HEK293 (cell line): ENCODE measurements at regions not wholly inside any gene's neighbourhood (a gene's known extent, or its start where the extent isn't known, plus 50 kb on each side); places are given as distances from the start of the nearest gene placed in this dataset.

Experiments used
- PRDM1 ChIP-seq: fragments of 450-650 bp; formaldehyde crosslinking; IDR thresholded peaks from 2 replicates; pipeline ENCODE4; 2016; ENCODE audit warnings: missing biosample characterization, missing genetic modification characterization
- ZNF155 ChIP-seq: fragments of 450-650 bp; formaldehyde crosslinking; IDR thresholded peaks from 2 replicates; pipeline ENCODE4 v1.5.1; 2016; ENCODE audit warnings: missing biosample characterization, missing genetic modification characterization
- ZNF280D ChIP-seq: fragments of 450-650 bp; formaldehyde crosslinking; IDR thresholded peaks from 2 replicates; pipeline ENCODE4 v1.5.1; 2016; ENCODE audit warnings: missing biosample characterization, missing genetic modification characterization
- ZNF311 ChIP-seq: fragments of 450-650 bp; formaldehyde crosslinking; IDR thresholded peaks from 2 replicates; pipeline ENCODE4 v1.5.1; 2017; ENCODE audit warnings: missing biosample characterization, missing genetic modification characterization, borderline replicate concordance
- TF ChIP-seq, protein P1 (sequence below): fragments of 450-650 bp; formaldehyde crosslinking; IDR thresholded peaks from 2 replicates; pipeline ENCODE4 v1.5.1; 2016; ENCODE audit warnings: missing biosample characterization, missing genetic modification characterization
- TF ChIP-seq, protein P2 (sequence below): fragments of 450-650 bp; formaldehyde crosslinking; IDR thresholded peaks from 2 replicates; pipeline ENCODE4 v1.5.1; 2016; ENCODE audit warnings: missing biosample characterization, missing genetic modification characterization, low read depth

DNA sequence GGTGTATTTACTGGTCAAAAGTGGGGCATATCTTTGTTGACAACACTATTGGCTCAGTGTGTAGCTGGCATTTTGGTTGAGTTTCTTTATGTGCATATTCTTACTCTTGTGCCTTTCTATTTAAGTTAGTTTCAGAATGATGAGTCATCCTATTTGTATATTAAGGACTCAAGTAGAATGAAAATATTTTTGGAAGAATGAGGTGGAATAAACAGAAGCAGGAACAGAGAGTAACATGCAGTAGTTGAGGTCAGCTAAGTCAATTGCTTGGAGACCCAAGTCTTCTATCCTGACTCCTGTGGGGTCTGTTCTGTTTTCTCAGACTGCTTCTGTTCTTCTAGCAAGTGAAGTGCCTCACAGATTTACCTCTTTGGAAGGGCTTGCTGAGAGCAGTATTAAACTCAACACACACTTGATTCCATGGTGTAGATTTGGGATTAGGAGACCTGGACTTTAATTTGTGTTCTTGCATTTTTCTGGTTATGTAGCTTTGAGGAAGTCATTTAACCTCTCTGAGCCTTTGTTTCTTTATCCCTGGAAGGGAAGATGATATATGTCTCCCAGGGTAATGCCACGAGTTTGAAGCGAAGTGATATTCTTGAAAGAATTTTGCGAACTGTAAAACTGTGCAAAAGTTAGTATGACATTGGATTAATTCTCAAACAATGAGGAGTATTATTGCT, 324.3 kb downstream of the QKI start:
- TF ChIP-seq, protein P1, sequence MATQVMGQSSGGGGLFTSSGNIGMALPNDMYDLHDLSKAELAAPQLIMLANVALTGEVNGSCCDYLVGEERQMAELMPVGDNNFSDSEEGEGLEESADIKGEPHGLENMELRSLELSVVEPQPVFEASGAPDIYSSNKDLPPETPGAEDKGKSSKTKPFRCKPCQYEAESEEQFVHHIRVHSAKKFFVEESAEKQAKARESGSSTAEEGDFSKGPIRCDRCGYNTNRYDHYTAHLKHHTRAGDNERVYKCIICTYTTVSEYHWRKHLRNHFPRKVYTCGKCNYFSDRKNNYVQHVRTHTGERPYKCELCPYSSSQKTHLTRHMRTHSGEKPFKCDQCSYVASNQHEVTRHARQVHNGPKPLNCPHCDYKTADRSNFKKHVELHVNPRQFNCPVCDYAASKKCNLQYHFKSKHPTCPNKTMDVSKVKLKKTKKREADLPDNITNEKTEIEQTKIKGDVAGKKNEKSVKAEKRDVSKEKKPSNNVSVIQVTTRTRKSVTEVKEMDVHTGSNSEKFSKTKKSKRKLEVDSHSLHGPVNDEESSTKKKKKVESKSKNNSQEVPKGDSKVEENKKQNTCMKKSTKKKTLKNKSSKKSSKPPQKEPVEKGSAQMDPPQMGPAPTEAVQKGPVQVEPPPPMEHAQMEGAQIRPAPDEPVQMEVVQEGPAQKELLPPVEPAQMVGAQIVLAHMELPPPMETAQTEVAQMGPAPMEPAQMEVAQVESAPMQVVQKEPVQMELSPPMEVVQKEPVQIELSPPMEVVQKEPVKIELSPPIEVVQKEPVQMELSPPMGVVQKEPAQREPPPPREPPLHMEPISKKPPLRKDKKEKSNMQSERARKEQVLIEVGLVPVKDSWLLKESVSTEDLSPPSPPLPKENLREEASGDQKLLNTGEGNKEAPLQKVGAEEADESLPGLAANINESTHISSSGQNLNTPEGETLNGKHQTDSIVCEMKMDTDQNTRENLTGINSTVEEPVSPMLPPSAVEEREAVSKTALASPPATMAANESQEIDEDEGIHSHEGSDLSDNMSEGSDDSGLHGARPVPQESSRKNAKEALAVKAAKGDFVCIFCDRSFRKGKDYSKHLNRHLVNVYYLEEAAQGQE, result no peak
- TF ChIP-seq ZNF155 (tag by site-specific recombination) (no peak), ZNF280D (tag by site-specific recombination) (no peak), ZNF311 (tag by site-specific recombination) (no peak), PRDM1 (tag by site-specific recombination) (no peak)
- TF ChIP-seq, protein P2, sequence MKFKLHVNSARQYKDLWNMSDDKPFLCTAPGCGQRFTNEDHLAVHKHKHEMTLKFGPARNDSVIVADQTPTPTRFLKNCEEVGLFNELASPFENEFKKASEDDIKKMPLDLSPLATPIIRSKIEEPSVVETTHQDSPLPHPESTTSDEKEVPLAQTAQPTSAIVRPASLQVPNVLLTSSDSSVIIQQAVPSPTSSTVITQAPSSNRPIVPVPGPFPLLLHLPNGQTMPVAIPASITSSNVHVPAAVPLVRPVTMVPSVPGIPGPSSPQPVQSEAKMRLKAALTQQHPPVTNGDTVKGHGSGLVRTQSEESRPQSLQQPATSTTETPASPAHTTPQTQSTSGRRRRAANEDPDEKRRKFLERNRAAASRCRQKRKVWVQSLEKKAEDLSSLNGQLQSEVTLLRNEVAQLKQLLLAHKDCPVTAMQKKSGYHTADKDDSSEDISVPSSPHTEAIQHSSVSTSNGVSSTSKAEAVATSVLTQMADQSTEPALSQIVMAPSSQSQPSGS (tag by site-specific recombination), result no peak
